IPS-11a (cell line): ENCODE measurements at regions not wholly inside any gene's neighbourhood (a gene's known extent, or its start where the extent isn't known, plus 50 kb on each side); places are given as distances from the start of the nearest gene placed in this dataset.
"Not testable (repeated sequence)": the region's sequence is repeated elsewhere in the genome, so short reads cannot be mapped to it uniquely, and the experiment has no call there.

ENCODE experiments used
- H3K4me3 ChIP-seq: one replicate; pipeline ENCODE4 v1.5.1; 2013; ENCODE audit warnings: low read depth, low read length, control low read depth

DNA sequence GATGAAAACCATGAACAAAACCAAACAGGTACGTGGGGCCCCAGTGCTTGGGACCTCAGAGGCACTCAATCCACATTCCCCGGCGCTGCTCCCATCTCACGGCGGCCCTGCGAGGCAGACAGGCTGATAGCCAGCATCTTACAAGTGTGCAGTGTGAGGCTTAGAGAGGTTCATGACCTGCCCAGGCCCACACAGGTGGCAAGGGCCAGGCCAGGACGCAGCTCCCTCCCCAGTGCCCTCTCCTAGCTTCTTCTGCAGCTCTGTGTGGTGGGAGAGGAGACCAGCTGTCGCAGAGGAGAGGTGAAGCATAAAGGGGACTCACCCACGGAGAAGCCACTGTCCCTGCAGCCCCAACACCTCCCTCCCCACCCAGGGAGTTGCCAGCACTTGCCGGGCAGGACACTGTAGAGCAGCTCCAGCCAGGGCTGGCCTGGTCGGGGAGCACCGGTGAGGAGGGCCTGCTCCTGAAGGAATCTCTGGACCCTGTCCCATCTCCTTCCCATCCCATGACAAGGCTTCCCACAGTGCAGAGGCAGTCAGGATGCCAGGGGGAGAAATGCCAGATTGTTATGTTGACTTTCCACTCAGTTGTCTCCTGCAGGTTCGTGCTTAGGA is 92.4 kb upstream of the TMEM45B start:
- no peak overlapping the region for H3K4me3 ChIP-seq

DNA sequence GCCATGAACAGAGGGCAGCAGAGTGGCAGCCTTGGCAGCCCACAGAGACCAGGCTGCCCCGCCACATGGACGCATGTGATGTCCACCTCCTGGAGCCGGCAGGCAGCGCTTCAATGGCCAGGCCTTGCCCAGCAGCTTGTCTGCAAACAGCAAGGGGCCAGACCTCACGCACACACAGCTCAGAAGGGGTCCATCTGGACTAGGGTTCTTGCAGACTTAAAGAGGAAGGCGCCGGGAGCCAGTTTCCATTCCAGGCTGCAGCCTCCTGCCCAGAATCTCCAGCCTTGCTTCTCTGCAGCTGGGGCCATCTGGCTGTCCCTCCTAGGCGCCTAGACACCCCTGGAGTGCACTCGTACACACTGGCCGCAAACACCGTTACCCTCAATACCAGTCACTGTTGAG is 91.9 kb upstream of the TMEM45B start:
- no peak overlapping the region for H3K4me3 ChIP-seq

DNA sequence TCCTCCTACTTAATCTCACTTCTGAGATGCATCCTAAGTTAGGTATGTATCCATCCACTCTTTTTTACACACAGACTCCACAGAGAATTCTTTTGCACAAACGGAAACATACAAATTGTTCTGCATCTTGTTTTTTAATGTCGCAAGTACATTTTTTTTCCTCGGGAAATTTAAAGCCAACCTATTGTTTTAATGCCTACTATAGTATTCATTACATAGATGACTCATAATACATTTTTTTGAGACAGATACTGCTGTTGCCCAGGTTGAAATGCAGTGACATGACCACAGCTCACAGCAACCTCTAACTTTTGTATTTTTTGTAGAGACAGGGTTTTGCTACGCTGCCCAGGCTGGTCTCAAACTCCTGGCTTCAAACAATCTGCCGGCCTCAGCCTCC is 90.8 kb upstream of the TMEM45B start:
- no peak overlapping the region for H3K4me3 ChIP-seq

DNA sequence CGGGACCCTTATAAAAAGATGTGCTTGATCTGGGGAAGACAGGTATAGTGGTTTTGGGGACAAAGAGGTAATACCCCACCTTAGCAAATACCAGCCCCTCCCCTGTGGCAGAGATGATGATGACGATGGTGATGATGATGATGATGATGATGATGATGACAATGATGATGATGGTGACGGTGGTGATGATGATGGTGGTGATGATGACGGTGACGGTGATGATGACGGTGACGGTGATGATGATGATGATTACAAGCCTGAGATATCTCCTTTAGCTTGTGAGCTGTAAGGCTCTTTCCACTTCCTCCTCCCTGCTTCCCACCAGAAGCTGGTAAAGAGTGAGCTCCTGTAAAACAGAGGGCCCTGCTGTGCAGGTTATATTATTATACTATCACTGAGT is 89.5 kb upstream of the TMEM45B start:
- no peak overlapping the region for H3K4me3 ChIP-seq

DNA sequence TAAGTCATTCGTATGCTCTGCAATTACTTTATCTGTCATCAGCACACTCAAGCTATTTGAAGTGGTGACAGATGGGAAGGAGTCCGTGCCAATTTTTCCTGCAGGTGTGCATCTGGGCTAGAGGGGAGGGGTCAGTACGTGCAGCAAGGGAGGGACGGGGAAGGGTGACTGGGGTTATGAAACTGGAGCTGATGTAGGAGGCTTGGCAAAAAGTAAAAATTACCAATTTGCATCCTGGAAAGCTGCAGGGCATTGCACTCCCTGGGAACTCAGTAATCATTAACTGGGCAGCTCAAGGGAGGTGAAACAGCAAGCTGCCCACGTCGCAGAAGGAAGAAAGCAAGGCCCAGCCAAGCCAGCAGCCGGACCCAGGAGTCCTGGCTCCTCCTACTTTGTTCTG is 87.1 kb upstream of the TMEM45B start:
- H3K4me3 ChIP-seq = no peak overlapping the region

DNA sequence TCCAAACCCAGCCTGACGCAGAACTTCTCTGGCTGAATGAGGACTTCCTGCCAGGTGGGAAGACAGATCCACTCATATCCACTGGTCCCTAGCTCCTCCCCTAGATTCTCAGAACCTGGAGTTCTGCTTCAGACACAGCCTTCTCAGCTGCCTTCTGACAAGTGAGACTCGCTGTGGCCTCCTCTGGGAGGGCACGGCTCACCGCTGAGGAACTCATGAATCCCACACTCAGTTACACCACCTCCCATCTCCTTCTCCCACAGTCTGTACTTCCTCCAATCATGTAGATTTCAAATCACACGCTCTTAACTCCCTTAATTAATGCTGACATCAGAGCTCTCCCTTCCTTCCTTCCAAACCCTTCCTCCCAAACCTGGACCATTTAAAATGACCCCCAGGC is 86.4 kb upstream of the TMEM45B start:
- H3K4me3 ChIP-seq = no peak overlapping the region

DNA sequence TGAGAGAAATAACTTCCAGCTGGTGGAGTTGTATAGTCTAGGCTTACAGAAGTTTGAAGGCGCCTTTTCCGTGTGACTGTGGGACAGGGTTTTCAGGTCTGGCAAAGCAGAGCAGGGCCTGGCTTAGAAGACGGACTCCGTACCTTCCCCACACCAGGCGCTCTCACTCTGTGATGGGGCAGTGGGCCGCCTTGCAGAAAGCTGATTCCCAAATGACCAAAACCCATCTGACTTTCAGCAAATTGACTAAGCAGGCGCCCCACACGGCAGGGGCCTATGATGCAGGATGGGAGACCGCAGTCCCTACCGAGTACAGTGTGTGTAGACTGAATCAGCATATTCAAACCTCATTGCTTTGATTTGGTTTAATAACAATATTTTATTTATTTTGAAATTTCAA is 85.8 kb upstream of the TMEM45B start:
- H3K4me3 ChIP-seq = no peak overlapping the region

DNA sequence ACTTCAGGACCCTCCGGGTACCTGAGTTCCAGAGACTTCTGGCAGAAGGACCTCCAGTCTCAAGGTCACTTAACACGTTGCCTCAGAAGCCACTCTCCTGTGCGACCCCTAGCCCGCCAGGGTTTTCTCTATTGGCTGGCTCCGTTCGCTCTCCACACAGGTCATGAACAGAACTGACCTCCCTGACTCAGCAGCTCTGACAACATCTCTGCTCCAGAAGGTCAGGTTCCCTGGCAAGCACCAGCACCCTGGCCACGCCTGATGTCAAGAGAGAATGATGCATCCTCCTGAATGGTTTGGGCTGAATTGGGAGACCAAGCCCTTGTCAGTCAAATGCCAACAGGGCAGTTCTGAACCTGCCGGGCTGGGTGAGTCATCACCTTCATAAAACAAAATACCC is 84.3 kb upstream of the TMEM45B start:
- no peak overlapping the region for H3K4me3 ChIP-seq

DNA sequence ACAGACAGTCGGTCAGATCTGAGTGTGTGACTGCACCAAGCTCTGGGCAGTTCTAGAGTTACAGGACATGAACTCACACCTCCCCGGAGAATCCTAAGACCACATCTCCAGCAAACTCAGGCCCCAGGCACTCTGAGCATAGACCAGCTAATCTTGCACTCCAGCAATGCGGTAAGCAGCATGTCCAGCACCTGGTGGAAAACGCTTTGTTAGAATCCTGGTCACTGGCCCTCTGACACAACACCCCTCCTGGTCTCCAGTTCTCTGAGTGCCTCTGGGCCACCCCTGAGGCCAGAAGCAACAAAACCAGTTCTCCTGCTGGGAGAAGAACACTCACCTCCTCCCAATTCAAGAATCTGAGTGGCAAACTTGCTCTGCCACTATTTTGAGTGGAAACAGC is 82.7 kb upstream of the TMEM45B start:
- no peak overlapping the region for H3K4me3 ChIP-seq

DNA sequence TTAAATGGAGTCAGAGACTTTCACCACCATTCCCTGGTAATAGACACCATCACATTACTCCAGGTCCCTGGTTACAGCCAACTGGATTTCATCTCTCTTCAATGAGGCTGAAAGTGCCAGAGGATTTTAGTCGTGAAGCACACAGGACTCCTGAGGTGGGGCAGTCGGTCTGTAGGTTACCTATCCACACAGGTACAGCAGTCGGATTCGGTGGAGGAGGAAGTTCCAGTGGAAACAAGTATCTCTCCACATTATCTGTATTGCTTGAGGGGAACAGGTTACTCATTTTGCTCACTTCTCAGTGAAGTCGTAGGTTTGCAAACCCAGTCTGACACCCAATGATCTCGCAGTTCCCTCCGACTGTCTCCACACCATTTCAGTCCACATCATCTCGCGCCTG is 82.3 kb upstream of the TMEM45B start:
- H3K4me3 ChIP-seq = no peak overlapping the region

DNA sequence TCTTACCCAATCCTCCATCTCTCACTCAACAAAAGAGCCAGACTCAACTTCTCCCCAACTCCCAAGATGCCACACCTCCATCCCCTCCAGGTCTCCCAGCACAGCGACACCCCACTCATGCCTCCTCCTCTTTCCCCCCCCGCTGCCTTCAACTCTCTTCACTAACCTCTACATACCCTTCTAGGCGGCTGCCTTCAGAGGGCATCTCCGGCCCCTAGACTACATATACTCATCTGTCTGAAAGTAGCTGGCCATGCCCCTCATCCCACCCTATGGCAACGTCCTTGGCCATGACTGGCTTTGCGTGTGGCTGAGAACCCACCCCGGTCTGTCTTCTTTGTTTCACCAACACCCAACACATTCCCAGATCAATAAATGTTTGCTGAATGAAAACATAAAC is 81.7 kb upstream of the TMEM45B start:
- no peak overlapping the region for H3K4me3 ChIP-seq

DNA sequence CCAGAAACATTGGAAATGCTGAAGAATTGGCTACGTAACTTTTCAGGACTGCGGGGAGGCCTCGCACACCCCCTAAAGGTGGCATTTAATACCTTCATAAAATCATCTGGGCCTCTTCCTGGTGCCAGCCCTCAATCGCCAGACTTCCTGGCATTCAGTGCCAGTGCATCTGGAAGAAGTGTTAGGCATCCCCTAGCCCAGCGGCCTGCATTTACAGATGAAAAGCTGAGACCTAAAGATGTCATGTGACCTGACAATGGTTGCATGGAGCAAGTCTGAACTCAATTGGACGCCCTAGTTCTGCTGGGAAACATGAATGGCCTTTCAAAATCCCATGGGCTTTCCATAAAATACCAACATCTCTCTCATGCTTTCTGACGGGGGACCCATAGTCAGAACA is 81.0 kb upstream of the TMEM45B start:
- H3K4me3 ChIP-seq = no peak overlapping the region

DNA sequence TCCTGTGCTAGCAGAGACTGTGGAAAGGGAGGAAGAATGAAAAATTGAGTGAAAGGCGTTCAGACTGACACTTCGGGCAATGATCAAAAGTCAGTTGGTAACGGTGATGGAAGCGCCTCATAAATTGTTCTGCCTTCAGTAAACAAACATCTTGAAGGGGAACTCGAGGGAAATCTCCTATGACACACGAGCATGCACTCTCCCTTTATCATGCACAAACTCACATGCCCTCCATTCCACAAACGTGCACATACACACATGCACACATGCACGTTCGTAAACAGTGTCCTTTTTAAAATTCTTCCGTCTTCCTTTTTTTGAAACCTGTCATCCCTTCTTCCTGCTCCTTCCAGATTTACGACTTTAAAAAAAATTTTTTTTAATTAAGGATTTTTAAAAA is 77.8 kb upstream of the TMEM45B start:
- no peak overlapping the region for H3K4me3 ChIP-seq

DNA sequence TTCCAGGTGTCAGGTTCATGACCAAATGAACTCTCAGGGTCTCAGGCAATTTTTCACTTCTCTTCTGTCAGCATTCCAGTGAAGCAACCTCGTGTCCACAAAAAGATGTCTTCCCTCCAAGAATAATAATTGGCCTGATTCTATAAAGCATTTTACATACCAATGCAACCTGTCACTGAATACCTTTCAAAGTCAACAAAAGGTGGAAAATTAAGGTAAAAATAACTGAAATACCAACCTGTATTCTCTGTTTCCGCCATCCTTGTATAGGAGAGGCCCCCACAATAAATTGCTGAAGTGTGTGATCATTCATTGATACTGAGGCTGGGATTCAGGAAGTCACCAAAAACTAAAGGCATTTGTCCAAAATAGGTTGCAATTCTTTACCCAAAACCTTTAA is 77.4 kb upstream of the TMEM45B start:
- H3K4me3 ChIP-seq = no peak overlapping the region

DNA sequence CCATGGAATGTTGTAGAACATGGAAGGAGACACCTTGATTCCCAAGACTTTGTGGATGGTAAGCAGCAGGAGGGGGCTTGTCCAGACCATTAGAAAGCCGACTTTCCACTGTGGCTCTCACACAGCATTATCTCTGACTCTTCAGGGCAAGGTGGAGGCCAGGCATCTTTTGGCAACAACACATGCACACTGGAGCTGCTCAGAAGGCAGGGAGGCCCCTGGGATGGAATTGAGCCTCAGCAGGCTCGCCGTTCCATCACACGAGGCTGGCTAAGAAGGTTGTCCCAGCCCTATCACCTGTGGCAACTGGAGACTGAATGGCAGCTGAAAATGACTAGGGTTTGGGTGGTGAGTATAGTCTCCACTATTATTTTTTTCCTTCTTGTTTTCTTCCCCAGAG is 76.3 kb upstream of the TMEM45B start:
- no peak overlapping the region for H3K4me3 ChIP-seq

DNA sequence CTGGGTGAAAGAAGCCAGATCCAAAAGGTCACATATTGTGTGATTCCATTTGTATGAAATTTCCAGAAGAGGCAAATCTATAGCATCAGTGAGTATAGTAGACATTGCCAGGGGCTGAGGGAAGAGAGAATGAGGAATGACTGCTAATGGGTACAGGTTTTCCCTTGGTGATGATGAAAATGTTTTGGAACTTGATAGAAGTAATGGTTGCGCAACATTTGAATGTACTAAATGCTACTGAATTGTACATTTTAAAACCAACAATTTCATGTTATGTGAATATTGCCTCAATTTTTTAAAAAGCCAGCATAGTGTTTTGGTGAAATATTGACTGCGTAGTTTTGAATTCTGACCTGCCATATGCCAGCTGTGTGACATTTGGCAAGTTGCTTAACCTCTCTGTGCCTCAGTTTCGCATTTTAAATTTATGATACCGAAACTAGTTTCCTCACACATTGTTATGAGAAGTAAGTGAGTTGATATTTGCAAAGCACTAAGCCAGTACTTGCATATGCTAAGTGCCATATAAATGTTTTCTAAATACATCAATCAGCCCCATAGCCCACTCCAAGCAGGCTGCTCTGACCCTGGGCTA is 75.4 kb upstream of the TMEM45B start:
- H3K4me3 ChIP-seq = no peak overlapping the region

DNA sequence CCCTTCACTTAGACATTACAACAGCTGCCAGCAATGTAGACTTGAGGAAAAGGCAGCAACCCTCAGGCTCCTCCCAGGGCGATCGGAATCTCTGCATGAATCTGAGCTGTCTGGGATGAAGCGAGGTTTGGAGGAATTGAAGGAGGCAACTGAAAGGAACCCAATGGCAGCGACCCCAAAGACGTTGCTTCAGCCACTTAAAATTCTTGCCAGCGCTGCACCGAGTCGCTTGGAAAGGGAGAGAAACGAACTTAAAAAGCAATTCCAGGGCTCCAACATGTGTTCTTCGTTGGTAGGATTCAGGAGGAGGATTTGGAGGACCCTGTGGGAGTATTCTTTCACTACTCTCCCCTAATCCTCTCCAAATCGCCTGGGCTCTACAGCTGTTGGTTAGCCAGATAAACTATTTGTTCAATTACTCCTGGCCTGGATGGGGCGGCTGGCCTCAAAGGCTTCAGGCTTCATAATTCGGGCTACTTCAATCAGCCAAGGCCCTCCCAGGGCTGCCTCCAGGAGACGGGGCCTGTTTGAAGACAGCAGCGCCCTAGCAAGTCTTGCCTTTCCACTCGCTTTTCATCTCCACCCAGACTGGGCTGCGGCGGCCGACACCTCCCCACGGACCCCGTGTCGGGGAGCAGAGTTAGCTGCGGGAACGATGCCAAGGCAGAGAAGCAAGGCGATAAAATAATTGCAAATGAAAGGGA is 72.4 kb upstream of the TMEM45B start:
- no peak overlapping the region for H3K4me3 ChIP-seq

DNA sequence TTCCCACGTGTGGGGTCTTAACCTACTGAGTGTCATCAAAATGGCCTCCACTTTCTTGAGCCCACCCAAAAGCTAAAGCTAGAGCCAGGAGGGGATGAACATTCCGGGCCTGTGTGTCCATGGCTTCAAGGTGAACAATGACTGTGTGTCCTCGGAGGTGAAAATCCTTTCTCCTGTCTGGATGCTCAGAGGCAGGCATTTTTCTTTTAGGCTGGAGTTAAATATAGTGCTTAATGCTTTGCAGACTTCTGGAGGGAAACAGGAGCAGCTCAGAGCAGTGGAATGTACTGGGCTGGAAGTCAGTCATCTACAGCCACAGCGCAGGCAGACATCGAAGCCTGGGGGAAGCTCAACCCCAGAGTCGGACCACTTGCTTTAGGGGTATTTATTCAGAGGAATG is 68.6 kb upstream of the TMEM45B start:
- H3K4me3 ChIP-seq = no peak overlapping the region

DNA sequence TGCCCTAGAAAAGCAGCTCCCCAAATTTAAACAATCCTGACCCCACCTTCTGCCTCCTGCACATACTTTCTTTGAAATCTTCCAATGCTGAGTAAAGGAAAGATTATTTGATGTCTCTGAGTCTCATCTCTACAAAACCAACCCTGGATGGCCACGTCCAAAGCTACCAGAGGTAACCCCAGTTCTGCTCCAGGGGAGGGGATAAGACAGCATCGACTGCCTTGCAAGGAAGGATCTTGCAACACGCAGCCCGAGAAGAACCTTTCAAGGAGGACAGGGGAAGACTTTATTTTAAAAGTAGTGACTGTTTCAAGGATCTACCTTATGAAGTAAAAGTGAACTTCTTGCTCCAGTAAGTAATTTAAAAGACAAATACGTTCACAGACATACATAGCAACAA is 66.5 kb upstream of the TMEM45B start:
- no peak overlapping the region for H3K4me3 ChIP-seq

DNA sequence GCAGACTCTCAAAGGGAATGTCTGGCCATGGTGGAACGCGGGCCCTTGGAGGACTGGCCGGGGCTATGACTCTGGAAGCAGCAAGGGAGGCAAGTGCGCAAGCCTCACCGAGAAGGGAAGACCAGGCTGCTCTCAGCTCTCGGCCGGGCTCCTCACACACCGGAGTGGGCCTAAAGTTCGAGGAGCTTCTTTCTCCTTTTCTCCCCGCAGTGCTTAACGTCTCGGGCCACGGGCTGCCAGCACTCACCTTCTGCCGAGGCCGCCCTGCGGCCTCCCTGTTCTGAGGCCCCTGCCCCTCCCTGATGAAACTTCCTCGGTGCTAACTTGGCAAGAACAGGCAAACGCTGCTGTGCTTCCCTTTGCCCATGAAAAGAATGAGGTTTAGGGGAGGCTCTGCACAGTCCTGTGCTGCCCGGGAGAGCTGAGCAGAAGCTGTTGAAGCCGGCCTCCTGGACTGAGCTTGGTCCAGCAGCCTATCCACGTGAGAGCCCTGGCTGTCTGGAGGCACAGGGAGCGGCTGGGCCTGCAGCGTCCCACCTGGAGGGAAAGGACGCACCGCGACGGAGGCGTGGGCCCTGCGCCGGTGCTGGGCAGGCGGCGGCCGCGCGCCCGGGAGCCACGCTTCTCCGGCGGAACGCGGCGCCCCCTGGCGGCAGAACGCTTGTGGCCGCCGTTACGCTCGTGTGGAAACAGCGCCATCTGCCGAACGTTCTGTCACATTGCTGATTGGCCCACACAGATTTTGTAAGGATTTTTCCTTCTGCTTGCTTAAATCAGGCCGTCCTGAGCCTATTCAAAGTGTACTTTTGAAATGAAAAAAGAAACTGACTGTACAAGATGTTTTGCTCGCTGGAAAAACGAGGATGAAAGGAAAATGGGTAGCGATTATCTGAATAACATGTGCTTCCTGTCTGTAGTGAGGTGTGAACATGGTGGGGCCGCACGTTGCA is 65.0 kb upstream of the TMEM45B start:
- no peak overlapping the region for H3K4me3 ChIP-seq

DNA sequence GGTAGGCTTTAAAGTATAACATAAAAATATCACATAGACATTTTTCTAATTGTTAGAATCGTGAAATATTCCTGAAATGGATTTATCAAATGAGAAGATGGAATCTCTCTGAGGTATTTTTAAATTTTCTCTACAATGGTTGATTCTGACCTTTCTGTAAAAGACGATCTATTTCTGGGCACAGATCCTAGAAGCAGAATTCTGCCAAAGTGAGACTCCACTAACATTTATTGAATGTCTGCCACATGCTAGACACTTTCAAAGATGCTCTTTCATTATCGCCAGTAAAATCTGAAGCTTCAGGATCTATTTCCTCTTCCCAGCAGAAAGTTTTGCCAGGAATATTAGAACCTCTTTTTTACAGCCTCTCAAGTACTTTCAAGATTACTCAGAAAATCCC is 64.1 kb upstream of the TMEM45B start:
- no peak overlapping the region for H3K4me3 ChIP-seq

DNA sequence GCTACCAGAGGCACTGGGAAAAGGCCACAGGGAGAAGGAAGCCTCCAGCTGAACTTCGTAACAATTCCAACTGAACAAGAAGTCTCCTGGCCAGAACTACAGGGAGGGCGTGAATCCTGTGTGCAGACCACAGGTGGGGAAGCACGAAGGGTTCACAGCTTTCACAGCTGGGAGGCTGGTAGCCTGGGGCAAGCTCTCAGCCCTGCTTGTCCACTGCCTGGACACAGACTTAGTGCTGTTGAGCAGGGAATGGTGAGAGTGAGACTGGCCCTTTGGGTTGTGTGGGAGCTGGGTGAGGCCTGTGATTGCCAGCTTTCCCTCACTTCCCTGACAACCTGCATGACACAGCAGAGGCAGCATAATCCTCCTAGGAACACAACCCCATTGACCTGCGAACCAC is 52.1 kb upstream of the TMEM45B start:
- H3K4me3 ChIP-seq = not testable (repeated sequence)
